Stimulated activated naive CD4-positive, alpha-beta T cell (primary cell): ENCODE measurements at regions not wholly inside any gene's neighbourhood (a gene's known extent, or its start where the extent isn't known, plus 50 kb on each side); places are given as distances from the start of the nearest gene placed in this dataset.

Experiments used
- DNase-seq, 6 experiments: peaks; one replicate each; lab custom pipeline; 2025; lab: John Stamatoyannopoulos, UW

- no peak for DNase-seq
These were observed 183.8 kb downstream of the DHX35 start for GRCh38 chr20:39145921-39146320.

- no peak for DNase-seq
These were observed 182.6 kb downstream of the DHX35 start for GRCh38 chr20:39144757-39145156.

- DNase-seq: no peak
These were observed 180.4 kb downstream of the DHX35 start for GRCh38 chr20:39142407-39143096.

- no peak for DNase-seq
These were observed 175.2 kb downstream of the DHX35 start for GRCh38 chr20:39137299-39137698.

- no peak for DNase-seq
These were observed 174.7 kb downstream of the DHX35 start for GRCh38 chr20:39136798-39137197.

GRCh38 chr20:39135885-39136544, 173.9 kb downstream of the DHX35 start:
- DNase-seq: no peak

- no peak for DNase-seq
These were observed 171.1 kb downstream of the DHX35 start for GRCh38 chr20:39133201-39133600.

- no peak for DNase-seq
These were observed 170.4 kb downstream of the DHX35 start for GRCh38 chr20:39132511-39132910.

GRCh38 chr20:39132093-39132492, 169.9 kb downstream of the DHX35 start:
- no peak for DNase-seq

GRCh38 chr20:39130627-39131026, 168.5 kb downstream of the DHX35 start:
- no peak for DNase-seq

- DNase-seq: no peak
These were observed 167.4 kb downstream of the DHX35 start for GRCh38 chr20:39129523-39129922.

- DNase-seq: no peak
These were observed 161.9 kb downstream of the DHX35 start for GRCh38 chr20:39124064-39124463.

- DNase-seq: no peak
These were observed 161.0 kb downstream of the DHX35 start for GRCh38 chr20:39123185-39123557.

- no peak for DNase-seq
These were observed 155.3 kb downstream of the DHX35 start for GRCh38 chr20:39117491-39117890.

GRCh38 chr20:39116020-39116419, 153.9 kb downstream of the DHX35 start:
- no peak for DNase-seq

- no peak for DNase-seq
These were observed 150.1 kb downstream of the DHX35 start for GRCh38 chr20:39112178-39112743.

- no peak for DNase-seq
These were observed 149.4 kb downstream of the DHX35 start for GRCh38 chr20:39111359-39112177.

GRCh38 chr20:39110819-39111136, 148.6 kb downstream of the DHX35 start:
- no peak for DNase-seq

- no peak for DNase-seq
These were observed 148.0 kb downstream of the DHX35 start for GRCh38 chr20:39109933-39110818.

GRCh38 chr20:39108746-39109145, 146.6 kb downstream of the DHX35 start:
- DNase-seq: no peak

- no peak for DNase-seq
These were observed 145.6 kb downstream of the DHX35 start for GRCh38 chr20:39107741-39108140.

- no peak for DNase-seq
These were observed 144.6 kb downstream of the DHX35 start for GRCh38 chr20:39106791-39107190.
